ENCODE measurements at regions not wholly inside any gene's neighbourhood (a gene's known extent, or its start where the extent isn't known, plus 50 kb on each side); places are given as distances from the start of the nearest gene placed in this dataset.

DNA sequence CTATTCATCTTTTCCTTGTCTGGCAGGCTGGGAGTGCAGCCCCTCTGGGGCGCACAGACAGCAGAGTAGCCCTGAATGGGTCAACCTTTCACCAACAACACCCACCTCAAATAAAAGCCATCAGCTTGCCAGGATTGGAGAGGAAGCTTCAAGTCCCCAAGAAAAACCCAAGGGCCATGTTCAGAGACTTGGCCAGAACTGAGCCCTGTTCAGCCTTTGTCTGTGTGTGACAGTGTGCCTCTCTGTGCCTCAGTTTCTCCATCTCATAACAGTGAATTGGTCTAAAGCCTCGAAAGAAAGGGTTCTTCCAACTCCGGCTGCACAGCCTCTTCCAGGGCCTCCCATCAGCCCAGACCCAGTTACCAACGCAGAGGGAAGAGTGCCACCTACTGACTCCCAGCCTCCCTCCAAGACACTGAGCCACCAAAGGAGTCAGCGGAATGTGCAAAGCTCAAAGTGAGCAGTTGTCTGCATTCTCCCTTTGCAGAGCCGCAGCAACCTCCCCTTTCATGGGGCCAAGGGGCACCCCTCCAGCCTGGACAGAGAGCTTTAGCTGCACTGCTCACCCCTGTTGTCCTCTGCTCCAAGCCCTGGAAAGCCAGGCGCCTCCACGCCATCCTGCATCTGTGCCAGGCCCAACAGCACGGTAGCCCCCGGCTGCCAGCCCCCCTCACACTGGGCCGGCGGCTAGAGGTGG, 82.7 kb upstream of the TOP1 start:
- H3K27me3 Mint-ChIP-seq: no peaks in the 10 kb centered on the region
- CTCF ChIA-PET: no interaction called here
- POLR2A ChIA-PET: no interaction called here
- H3K4me3 Mint-ChIP-seq: no peak overlapping the region
- H3K36me3 Mint-ChIP-seq (ENCODE audit: low read depth): no peaks in the 10 kb centered on the region
- ATAC-seq (ENCODE audit: poor library complexity) (no peak), DNase-seq (peak in 3 of 14 experiments; percentile 13 to 39 (median 37))
- no peaks in the 10 kb centered on the region for H3K4me1 Mint-ChIP-seq (ENCODE audit: low read depth)
- Histone ChIP-seq H3K27ac (ENCODE audit: low read depth in 1 of 2, low read length in 2 of 2) (no peak overlapping the region), H3K27me3 (ENCODE audit: control insufficient read depth in 1 of 2, insufficient read depth in 2 of 2, low read length in 2 of 2) (no peaks in the 10 kb centered on the region), H3K9me3 (ENCODE audit: control insufficient read depth in 1 of 2, insufficient read depth in 1 of 2, low read length in 2 of 2) (no peaks in the 10 kb centered on the region), H3K36me3 (ENCODE audit: insufficient read depth, low read length) (no peaks in the 10 kb centered on the region), H3K4me3 (ENCODE audit: low read length) (no peak overlapping the region), H3K4me1 (ENCODE audit: insufficient read depth, low read length) (no peaks in the 10 kb centered on the region)
- intact Hi-C loops (cut with DNase I, micrococcal nuclease): no loop called here
- no peaks in the 10 kb centered on the region for H3K9me3 Mint-ChIP-seq
- no peak overlapping the region for H3K27ac Mint-ChIP-seq
- TF ChIP-seq, protein P1, sequence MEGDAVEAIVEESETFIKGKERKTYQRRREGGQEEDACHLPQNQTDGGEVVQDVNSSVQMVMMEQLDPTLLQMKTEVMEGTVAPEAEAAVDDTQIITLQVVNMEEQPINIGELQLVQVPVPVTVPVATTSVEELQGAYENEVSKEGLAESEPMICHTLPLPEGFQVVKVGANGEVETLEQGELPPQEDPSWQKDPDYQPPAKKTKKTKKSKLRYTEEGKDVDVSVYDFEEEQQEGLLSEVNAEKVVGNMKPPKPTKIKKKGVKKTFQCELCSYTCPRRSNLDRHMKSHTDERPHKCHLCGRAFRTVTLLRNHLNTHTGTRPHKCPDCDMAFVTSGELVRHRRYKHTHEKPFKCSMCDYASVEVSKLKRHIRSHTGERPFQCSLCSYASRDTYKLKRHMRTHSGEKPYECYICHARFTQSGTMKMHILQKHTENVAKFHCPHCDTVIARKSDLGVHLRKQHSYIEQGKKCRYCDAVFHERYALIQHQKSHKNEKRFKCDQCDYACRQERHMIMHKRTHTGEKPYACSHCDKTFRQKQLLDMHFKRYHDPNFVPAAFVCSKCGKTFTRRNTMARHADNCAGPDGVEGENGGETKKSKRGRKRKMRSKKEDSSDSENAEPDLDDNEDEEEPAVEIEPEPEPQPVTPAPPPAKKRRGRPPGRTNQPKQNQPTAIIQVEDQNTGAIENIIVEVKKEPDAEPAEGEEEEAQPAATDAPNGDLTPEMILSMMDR (IDR thresholded peaks at IDR 0.05): no peak

DNA sequence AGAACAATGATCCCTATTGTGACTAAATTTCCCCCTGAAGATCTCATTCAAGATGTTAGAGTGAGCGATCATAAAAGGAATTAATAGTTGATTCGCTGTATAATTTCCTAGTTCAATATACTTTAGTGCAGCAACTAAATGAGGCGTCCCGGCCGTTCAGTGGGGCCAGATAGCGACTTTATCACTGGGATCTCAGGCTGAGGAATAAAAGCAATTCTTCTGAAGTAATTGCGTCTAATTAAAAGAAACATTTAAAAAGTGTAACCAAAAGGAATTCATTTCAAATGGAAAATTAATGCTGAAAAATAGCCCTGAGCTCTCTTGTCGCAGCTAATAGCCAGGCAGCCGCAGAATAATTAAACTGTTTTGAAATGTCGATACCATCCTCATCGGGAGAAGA, 82.2 kb upstream of the TOP1 start:
- ATAC-seq (ENCODE audit: poor library complexity) (no peak), DNase-seq (no peak)
- Histone ChIP-seq H3K27me3 (ENCODE audit: control insufficient read depth in 1 of 2, insufficient read depth in 2 of 2, low read length in 2 of 2) (no peaks in the 10 kb centered on the region), H3K4me1 (ENCODE audit: insufficient read depth, low read length) (no peaks in the 10 kb centered on the region), H3K9me3 (ENCODE audit: control insufficient read depth in 1 of 2, insufficient read depth in 1 of 2, low read length in 2 of 2) (no peaks in the 10 kb centered on the region), H3K36me3 (ENCODE audit: insufficient read depth, low read length) (no peaks in the 10 kb centered on the region), H3K4me3 (ENCODE audit: low read length) (no peak overlapping the region), H3K27ac (ENCODE audit: low read depth in 1 of 2, low read length in 2 of 2) (no peak overlapping the region)
- no peaks in the 10 kb centered on the region for H3K36me3 Mint-ChIP-seq (ENCODE audit: low read depth)
- TF ChIP-seq, protein P1 (IDR thresholded peaks at IDR 0.05): no peak
- H3K4me3 Mint-ChIP-seq: no peak overlapping the region
- H3K4me1 Mint-ChIP-seq (ENCODE audit: low read depth): no peaks in the 10 kb centered on the region
- no peak overlapping the region for H3K27ac Mint-ChIP-seq
- intact Hi-C loops (cut with DNase I, micrococcal nuclease): no loop called here
- ChIA-PET CTCF (no interaction called here), POLR2A (no interaction called here)
- no peaks in the 10 kb centered on the region for H3K9me3 Mint-ChIP-seq
- H3K27me3 Mint-ChIP-seq: no peaks in the 10 kb centered on the region

DNA sequence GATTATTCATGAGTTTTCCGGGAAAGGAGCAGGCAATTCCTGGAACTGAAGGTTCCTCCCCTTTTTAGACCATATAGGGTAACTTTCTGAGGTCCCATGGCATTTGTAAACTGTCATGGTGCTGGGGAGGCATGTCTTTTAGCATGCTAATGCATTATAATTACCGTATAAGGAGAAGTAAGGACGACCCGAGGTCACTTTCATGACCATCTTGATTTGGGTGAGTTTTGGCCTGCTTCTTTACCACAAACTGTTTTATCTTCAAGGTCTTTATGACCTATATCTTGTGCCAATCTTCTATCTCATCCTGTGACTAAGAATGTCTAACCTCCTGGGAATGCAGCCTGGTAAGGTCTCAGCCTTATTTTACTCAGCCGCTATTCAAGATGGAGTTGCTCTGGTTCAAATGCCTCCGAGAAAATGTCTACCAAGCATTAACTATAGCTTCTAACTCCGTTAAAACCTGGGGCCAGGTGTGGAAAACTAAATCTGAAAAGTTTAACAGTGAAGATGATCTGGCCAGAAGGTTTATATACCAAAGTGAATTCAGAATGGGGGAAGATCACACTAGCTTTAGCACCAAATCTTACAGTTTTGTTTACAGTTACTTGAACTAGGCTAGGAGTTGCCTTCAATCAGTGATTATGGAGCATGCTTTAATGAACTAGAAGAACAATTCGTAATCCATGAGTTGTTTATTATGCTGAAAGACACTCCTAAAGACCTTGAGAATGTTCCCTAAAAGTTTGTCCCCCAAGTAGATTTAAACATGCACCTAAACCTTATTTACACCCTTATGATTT, 80.0 kb upstream of the TOP1 start:
- ChIA-PET POLR2A (no interaction called here), CTCF (interaction anchor here (1.7 kb wide), 1 partner anchor 14 kb away, joined by 4 read pairs; no protein-coding TSS in a partner anchor)
- no peaks in the 10 kb centered on the region for H3K4me1 Mint-ChIP-seq (ENCODE audit: low read depth)
- H3K4me3 Mint-ChIP-seq: no peak overlapping the region
- Histone ChIP-seq H3K4me3 (ENCODE audit: low read length) (no peak overlapping the region), H3K36me3 (ENCODE audit: insufficient read depth, low read length) (no peaks in the 10 kb centered on the region), H3K27me3 (ENCODE audit: control insufficient read depth in 1 of 2, insufficient read depth in 2 of 2, low read length in 2 of 2) (no peaks in the 10 kb centered on the region), H3K9me3 (ENCODE audit: control insufficient read depth in 1 of 2, insufficient read depth in 1 of 2, low read length in 2 of 2) (peaks cover 0 to under 1% of the 10 kb centered on the region in 2 experiments), H3K27ac (ENCODE audit: low read depth in 1 of 2, low read length in 2 of 2) (no peak overlapping the region), H3K4me1 (ENCODE audit: insufficient read depth, low read length) (no peaks in the 10 kb centered on the region)
- intact Hi-C loops (cut with DNase I, micrococcal nuclease): no loop called here
- no peaks in the 10 kb centered on the region for H3K27me3 Mint-ChIP-seq
- ATAC-seq (ENCODE audit: poor library complexity): no peak
- TF ChIP-seq, protein P1 (IDR thresholded peaks at IDR 0.05): no peak
- no peak overlapping the region for H3K27ac Mint-ChIP-seq
- no peak for DNase-seq
- H3K9me3 Mint-ChIP-seq: no peaks in the 10 kb centered on the region
- H3K36me3 Mint-ChIP-seq (ENCODE audit: low read depth): no peaks in the 10 kb centered on the region

Measured in CD4-positive, alpha-beta T cell (primary cell).